AG04450 (cell line): ENCODE measurements at regions not wholly inside any gene's neighbourhood (a gene's known extent, or its start where the extent isn't known, plus 50 kb on each side); places are given as distances from the start of the nearest gene placed in this dataset.
A peak's percentile ranks its signal among the peaks of the same experiment; 100 is the strongest.

Experiments used
- CTCF ChIA-PET: fragments of 300-600, 350-600 bp; formaldehyde crosslinking; extraction: SDS; loops from one replicate; lab custom pipeline; 2022; ENCODE audit warnings: antibody characterized with exemption, inconsistent platforms; lab: Charles Lee
- POLR2A ChIA-PET: fragments of 350-600 bp; formaldehyde crosslinking; extraction: SDS; loops from one replicate; lab custom pipeline; 2021; ENCODE audit warnings: antibody characterized with exemption, inconsistent platforms; lab: Yijun Ruan, JAX
- DNase-seq: peaks from one replicate; pipeline ENCODE4 v3.0.0-alpha.2; 2011; ENCODE audit warnings: low read depth, low spot score
- H3K27ac ChIP-seq: one replicate; pipeline ENCODE4 v1.5.1; 2012; ENCODE audit warnings: low read depth, low read length, control low read depth
- H3K27me3 ChIP-seq: one replicate; pipeline ENCODE4 v1.6.0; 2012; ENCODE audit warnings: low read length; ENCODE audit not compliant: control insufficient read depth, insufficient read depth
- H3K4me3 ChIP-seq: 2 replicates; pipeline ENCODE4 v1.5.1; 2011; ENCODE audit warnings: mild to moderate bottlenecking, low read depth, low read length, control low read depth
- H3K9me3 ChIP-seq: 2 replicates; pipeline ENCODE4 v1.5.1; 2012; ENCODE audit warnings: low read length; ENCODE audit not compliant: control insufficient read depth, insufficient read depth
- CTCF ChIP-seq: IDR thresholded peaks from 2 replicates; pipeline ENCODE4 v1.5.1; 2011; ENCODE audit warnings: low read depth, low read length, control low read depth, inconsistent platforms

- Histone ChIP-seq H3K27me3 (no peaks in the 10 kb centered on the region), H3K27ac (no peak overlapping the region), H3K9me3 (no peaks in the 10 kb centered on the region), H3K4me3 (no peak overlapping the region)
- DNase-seq = no peak
- no peak for TF ChIP-seq CTCF
- POLR2A ChIA-PET = interaction anchor here (0.8 to 1.3 kb wide), 2 partner anchors 62 to 421 kb away, joined by 3 to 6 read pairs; partner anchors contain the start of gene BTG1
- CTCF ChIA-PET = interaction anchor here (1.7 to 2.7 kb wide), 2 partner anchors 755 to 1184 kb away, joined by 4 to 17 read pairs; no protein-coding TSS in a partner anchor
Measured at GRCh38 chr12:92566448-92567019, 136.3 kb upstream of the PLEKHG7 start.

GRCh38 chr12:92563819-92564218 is 139.0 kb upstream of the PLEKHG7 start:
- Histone ChIP-seq H3K27ac (no peak overlapping the region), H3K27me3 (no peaks in the 10 kb centered on the region), H3K4me3 (no peak overlapping the region), H3K9me3 (no peaks in the 10 kb centered on the region)
- no peak for TF ChIP-seq CTCF
- CTCF ChIA-PET = interaction anchor here (2.5 to 2.7 kb wide), 2 partner anchors 44 to 1182 kb away, joined by 14 to 15 read pairs; no protein-coding TSS in a partner anchor
- DNase-seq = no peak
- POLR2A ChIA-PET = interaction anchor here (0.6 to 2.6 kb wide), 2 partner anchors 419 to 586 kb away, joined by 6 to 13 read pairs; partner anchors contain the start of gene BTG1

GRCh38 chr12:92562063-92562734 is 140.6 kb upstream of the PLEKHG7 start:
- Histone ChIP-seq H3K4me3 (no peak overlapping the region), H3K27me3 (no peaks in the 10 kb centered on the region), H3K9me3 (no peaks in the 10 kb centered on the region), H3K27ac (no peak overlapping the region)
- TF ChIP-seq CTCF = no peak
- ChIA-PET CTCF (interaction anchor here (1.1 to 2.7 kb wide), 4 partner anchors 46 to 1181 kb away, joined by 3 to 15 read pairs (median 8); no protein-coding TSS in a partner anchor), POLR2A (interaction anchor here (0.6 to 2.6 kb wide), 2 partner anchors 416 to 417 kb away, joined by 4 to 13 read pairs; partner anchors contain the start of gene BTG1)
- DNase-seq = no peak

GRCh38 chr12:92561543-92561899 is 141.3 kb upstream of the PLEKHG7 start:
- no peak for TF ChIP-seq CTCF
- no peak overlapping the region for H3K27ac ChIP-seq
- CTCF ChIA-PET = interaction anchor here (2.7 kb wide), 1 partner anchor 47 kb away, joined by 15 read pairs; no protein-coding TSS in a partner anchor
- H3K4me3 ChIP-seq = no peak overlapping the region
- no peaks in the 10 kb centered on the region for H3K27me3 ChIP-seq
- POLR2A ChIA-PET = interaction anchor here (0.6 kb wide), 1 partner anchor 416 kb away, joined by 4 read pairs; the partner anchor contains the start of gene BTG1
- no peaks in the 10 kb centered on the region for H3K9me3 ChIP-seq
- DNase-seq = peak; percentile 79
